ENCODE measurements at regions not wholly inside any gene's neighbourhood (a gene's known extent, or its start where the extent isn't known, plus 50 kb on each side); places are given as distances from the start of the nearest gene placed in this dataset.
"Not testable (repeated sequence)": the region's sequence is repeated elsewhere in the genome, so short reads cannot be mapped to it uniquely, and the experiment has no call there.

DNA sequence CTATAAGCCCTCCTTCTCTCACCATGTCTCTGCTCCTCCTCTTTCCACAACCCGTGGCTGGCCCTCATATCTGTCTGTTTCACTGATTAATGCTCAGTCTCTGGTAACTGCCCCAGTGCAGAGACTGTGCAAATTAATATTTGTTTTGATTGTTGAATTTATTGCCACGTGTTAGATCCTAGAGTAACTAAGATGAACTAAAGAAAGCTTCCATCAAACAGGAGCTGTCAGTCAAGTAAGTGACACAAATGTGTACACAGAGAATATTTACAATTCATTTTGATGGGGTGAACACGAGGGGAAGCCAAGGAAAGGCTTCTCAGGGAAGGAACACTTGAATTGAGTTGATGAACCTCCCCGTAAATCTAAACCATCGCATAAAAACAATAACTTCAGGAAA is 182.5 kb downstream of the BAMBI start:
- no peak for DNase-seq (ENCODE audit: low read depth)

DNA sequence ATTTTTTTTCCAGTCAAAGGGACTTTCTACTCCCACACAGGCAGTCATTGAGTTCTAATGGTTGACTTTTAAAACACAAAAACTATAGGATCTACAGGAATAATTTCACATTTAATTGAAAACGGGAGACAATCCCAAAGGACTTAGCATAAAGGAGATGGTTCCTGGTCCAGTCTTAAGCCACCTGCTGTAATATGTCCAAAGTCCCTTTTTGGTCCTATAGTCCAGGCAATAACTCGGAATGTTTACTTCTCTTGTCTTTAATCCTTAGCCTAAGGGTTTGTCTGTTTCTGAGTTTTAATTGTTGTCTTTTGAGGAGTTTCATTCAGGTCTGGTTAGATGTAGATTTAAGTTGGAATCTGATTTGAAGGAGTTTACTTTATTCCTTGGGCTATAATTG is 184.9 kb downstream of the BAMBI start:
- no peak for DNase-seq (ENCODE audit: low read depth)

DNA sequence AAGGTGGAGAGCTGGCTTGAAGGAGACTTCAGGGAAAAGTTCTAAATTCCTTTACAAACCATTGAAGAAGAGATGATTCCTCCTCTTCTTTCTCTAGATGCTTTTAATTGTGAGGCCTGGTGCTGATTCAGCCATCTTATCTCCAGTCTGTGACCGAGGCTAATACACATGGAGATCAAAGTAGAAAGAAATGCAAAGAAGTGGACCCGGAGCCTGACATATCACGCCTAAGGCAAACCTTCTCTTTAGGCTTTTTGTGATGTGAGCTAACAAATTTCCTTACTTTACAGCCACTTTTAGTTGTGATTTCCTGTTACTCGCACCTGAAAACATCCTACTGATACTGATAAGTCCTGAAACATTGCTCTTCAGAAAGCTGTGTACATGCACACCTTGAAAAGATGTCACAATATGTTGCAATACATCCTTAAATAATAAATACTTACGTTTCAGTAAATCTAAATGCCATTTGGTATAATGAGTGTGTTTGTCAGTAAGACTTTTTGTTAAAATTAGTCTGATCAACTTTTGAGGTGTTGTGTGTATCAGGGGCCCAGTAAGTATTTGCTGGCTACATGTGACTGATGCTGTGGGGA is 192.4 kb downstream of the BAMBI start:
- no peak for DNase-seq (ENCODE audit: low read depth)

DNA sequence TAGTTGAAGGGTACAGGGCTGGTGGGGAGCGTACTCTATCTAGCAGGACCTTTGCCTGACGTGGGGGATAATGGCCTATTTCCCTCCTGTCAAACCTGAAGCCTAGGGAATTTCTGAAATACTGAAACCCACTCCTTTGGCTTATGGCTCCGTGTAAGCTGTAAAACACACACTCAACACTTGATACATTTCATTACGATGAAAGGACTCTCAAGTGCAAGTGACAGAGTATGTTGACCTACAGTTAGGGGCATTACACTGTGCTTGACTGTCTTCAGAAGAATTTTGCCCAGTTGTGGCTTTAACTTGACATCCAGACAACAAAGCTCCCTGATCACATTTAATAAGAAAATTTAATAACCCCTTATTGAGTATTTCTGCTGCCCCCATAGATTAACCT is 194.3 kb downstream of the BAMBI start:
- no peak for DNase-seq (ENCODE audit: low read depth)

DNA sequence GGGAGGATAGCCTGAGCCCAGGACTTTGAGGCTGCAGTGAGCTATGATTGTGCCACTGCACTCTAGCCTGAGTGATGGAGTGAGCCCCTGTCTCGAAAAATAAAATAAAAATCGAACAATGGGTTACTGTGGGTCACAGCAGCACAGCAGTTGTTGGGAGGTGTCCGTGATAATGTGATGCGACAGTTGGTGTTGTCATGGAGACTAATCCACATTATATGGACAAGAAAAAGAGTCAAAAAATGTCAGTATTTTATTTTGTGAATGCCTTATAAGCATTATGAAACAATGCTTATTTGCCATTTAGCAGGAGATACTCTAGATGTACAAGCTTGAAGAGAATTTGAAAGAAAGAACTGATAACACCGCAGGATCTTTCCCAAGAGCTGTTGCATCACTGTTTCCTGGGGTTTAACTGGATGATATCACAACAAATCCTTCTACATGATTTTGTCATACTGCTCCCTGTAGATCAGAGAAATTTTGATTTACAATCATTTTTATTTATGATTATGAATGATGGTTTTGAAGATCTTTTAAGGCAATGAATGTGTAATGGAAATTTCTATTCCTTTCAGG is 195.4 kb downstream of the BAMBI start:
- DNase-seq (ENCODE audit: low read depth) = no peak

DNA sequence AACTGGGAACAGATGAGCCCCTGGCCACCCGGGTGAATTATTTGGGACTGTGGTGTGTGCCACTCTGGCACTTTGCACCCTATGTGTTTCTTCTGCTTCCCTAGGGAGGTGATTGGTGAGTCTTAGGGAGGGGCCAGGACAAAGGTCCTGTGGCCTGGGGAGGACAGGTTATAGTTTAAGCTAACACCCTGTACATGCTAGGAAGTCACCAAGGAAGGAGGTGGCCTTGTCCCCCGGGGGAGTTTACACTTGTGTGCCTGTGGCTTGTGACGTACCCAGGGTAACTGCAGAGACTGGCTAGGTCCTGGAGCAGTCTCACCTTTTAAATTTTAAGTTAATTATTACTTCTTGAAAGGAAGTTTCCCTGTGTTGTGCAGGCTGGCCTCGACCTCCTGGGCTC is 196.2 kb downstream of the BAMBI start:
- DNase-seq (ENCODE audit: low read depth) = no peak

DNA sequence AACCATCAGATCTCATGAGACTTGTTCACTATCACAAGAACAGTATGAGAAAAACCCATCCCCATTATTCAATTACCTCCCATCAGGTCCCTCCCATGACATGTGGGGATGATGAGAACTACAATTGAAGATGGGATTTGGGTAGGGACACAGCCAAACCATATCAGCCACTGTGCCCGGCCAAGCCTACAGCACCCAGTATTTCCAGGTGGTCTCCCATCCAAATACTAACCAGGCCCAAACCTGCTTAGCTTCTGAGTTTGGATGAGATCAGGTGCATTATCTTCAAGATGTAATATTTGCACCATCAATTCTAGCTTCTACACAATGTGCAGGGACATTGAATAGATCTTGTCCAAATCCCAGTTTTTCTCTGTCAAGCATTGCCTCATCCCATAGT is 196.9 kb downstream of the BAMBI start:
- no peak for DNase-seq (ENCODE audit: low read depth)

DNA sequence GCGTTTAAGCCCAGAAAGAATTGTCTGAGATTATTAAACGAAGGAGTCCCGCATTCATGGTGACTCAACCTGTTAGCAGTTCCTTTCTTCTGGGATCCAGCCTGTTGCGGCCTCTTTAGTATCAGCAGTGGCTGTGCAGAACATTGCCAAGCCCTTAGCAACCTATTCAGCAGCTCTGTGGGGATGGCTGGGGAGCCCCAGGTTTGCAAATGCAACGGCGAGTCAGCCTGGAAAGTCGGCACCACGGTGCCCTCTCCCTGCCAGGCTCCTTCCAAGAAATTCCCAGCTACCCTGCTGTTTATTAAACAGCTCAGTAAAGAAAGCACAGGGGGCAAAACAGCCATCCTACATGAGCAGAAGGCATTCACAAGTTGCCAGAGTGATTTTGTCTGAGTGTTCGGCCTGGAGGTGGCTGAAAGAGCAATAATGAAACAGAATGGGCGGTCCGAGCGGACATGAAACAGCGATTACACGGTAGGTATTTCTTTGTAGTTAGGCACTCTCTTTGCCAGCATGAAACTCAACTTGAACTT is 198.3 kb downstream of the BAMBI start:
- no peak for DNase-seq (ENCODE audit: low read depth)

DNA sequence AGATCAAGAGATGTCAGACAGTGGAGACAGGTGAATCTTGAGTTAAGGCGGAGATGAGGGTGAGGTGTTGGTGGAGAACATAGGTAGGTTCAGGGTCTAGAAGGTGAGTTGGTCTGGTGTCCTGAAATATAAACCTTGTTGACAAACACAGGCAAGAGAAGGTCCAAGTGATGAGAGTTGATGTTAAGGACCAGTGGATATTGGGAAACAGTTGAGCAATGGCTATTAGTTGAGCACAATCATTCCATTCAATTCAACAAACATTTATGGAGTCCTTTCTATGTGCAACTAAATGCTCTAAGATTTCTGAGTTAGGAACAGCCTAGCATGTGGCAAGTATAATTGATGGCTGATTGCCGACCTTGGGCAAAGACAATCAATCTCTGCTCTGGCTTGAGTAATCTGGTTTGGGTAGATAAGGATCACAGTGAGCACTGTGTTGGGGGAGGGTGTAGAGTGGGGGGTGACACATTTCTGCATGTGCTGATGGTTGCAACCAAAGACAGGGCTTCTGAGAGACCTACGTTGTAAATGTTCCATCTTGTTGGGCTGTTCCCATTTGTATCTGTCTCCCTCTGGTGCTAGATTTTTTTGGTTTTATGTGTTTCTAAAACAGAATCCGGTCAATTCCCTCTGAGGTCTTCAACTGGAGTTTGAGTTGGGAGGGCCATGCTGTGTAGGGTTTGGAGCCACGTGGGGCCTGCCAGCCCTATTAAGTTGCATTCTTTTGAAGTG is 201.1 kb downstream of the BAMBI start:
- DNase-seq (ENCODE audit: low read depth) = no peak

DNA sequence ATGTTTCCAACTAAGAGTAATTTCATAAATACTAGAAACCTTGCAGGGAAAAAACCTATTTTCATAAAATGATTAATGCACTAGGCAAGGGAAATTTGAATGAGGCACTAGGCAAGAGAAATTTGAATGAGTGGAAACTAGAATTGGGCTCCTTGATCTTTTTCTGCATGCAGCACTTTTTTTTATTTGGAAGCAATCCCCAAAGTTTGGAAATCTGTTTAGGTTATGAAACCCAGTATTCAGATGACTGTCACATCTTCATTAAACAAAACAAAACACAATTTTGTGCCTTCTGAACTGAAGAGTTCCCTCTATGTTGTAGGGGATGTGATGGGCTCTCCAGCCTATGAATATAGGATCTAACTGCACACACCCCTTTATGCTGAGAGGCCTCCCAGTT is 201.9 kb downstream of the BAMBI start:
- no peak for DNase-seq (ENCODE audit: low read depth)

DNA sequence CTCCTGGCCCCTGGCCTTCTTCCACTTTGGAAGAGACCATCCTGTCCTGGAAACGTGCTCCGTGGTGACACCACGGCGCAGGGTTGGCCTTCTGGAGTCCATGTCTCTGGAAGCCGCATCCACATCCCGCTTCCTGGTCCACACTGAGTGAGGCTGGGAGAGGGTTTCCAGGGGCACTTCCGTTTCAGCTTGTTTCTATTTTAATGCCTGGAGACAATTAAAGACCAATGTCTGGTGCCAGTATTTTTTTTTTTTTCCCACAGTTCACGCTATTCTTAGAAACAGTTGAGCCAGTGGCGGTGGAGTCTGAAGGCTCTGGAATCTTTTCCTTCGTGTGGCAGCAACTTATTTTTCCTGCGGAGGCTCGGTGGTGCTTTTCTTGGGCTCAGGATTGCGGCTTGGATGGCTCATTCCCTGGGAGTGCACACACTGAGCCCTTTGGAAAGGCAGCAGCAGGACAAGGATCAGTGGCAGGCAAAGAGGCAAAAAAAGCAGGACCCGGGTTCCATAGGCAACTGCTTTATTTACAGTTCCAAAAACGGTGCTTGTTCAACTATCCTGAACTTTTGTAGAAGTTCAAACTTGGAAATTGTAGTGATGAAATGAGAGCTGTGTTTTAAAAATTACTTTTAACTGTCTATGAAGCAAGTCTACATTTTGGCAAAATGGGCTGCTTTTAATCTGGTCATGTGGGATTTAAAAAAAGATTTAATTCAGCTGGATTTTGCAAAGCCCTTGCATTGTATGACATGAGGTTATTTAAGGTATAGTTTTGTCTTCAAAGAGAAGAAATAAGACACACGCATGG is 202.8 kb downstream of the BAMBI start:
- no peak for DNase-seq (ENCODE audit: low read depth)

DNA sequence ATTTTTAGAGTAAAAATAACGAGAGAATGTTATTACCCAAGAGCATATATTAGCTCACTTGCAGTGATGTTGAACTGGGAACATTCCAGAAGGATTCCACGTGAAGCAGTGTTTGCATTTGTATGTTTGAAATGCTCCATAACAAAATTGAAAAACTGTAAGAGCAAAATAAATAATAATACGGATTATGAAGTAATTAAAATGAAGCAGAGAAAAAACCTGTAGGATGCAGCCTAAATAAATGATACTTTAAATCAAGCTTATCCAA is 203.3 kb downstream of the BAMBI start:
- no peak for DNase-seq (ENCODE audit: low read depth)

DNA sequence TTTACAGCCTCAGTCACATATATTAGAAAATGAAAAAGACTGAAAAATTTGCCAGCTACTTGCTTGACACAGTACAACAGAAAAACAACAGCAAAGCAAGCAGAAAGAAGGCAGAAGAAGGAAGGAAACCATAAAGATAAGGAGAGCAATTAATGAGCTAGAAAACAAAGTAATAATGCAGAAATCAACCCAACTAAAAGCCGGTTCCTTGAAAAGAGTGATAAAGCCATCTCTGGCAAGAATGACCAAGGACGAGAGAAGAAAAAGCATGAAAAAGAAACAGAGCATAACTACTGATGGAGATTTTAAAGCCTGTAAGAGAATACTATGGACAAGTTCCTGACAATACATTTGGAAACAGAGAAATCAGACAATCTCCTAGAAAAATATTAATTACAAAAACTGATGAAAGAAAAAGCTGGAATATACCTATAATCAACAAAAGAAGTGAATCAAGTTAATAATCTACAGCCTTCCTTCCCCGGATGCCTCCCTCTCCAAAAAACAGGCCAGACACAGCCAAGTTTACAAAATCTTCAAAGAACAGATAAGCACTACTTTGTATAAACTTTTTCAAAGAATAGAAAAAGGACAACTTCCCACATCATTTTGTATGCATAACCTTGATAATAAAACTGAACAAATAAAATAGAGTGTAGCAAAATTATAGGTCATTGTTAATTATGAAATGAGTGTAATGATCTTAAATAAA is 204.0 kb downstream of the BAMBI start:
- DNase-seq (ENCODE audit: low read depth) = no peak

DNA sequence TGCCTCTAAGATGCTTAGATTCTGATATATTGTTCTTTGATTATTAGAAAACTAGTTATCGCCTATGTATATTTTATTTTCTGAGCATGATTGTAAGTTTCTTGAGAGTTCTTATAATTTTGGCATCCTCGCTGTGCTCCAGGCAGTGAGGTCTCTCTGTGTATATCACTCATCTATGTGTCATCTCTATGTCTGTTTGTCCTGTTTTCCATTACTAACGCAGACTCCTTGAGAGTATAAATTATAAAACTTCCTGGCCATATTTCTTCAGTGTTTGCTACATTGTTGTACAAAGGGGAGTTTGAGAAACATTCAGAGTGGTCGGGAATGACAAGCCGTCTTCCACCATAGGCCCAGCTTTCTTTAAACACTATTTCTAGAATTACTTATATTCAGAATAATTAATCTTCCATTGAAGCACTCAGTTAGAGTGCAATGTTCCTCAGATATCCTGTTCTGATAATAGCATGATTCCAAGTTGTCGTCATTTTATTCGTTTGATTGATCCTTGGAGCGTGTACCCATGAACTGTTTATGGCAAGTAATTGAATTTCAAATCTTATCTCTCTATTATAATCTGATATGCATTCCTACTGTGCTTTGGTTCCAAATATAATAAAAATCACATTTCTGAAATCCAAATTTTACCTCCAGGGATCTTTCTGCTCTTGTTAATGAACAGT is 206.6 kb downstream of the BAMBI start:
- no peak for DNase-seq (ENCODE audit: low read depth)

DNA sequence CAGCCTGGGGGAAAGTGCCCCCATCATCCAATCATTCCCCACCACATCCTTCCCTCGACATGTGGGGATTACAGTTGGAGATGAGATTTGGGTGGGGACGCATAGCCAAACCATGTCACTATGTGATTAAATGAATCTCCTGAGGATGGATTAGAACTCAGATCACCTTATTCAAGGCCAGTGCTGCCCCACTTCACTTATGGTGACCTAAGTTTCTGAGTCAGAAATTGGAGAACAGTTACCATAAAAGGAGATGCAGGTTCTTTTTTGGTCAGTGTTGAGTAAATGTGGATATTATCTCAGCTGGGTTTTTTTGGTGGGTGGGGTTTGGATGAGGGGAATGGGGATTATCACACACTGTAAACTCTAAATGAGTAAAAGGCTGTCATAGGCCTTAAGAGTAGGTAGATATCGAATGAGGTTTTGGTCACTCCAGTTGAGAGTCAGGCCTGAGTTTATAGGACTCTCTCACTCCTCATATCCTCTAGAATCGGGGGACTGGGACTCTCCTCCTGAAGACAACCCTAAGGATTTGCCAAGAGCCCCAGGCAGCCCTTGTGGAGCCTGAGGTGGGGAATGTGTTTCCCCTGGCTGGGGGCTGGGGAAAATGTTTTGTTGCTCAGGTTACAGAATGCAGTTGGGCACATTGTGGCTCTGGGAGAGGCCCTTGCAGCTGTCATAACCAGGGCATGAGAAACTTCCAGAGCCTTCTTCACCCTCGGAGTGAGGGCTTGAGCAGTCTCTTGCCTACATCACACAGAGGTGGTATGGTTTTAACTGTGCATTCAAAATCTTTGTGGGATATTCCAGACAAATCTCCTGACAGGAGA is 213.0 kb downstream of the BAMBI start:
- DNase-seq (ENCODE audit: low read depth) = no peak

DNA sequence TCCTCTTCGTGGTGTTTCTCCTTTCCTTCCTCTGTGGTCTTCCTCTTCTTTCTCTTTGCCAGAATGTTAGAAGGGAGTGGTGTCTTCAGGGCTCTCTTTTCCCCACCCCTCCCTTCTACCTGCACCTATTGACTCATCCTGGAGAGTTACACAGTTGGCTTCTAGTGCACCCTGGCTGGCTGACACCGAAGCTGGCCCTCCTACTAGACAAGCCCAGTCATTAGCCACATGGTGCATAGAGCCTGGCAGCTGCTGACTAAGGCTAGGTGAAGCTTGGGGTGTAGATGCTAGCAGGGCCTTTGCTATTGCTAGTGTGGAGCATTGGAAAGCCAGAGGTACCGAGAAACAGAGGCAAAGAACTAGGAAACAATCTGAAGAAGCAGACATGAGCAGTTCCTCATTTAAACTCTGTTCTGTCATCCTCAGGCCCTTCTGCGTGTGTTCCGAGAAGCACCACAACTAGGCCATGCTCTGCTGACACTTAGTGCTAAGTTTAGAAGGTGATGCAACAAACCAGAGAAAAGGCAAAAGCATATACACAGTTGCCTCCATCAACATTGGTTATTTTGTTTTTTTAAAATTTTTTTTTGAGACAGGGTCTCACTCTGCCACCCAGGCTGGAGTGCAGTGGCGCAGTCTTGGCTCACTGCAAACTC is 213.9 kb downstream of the BAMBI start:
- no peak for DNase-seq (ENCODE audit: low read depth)

DNA sequence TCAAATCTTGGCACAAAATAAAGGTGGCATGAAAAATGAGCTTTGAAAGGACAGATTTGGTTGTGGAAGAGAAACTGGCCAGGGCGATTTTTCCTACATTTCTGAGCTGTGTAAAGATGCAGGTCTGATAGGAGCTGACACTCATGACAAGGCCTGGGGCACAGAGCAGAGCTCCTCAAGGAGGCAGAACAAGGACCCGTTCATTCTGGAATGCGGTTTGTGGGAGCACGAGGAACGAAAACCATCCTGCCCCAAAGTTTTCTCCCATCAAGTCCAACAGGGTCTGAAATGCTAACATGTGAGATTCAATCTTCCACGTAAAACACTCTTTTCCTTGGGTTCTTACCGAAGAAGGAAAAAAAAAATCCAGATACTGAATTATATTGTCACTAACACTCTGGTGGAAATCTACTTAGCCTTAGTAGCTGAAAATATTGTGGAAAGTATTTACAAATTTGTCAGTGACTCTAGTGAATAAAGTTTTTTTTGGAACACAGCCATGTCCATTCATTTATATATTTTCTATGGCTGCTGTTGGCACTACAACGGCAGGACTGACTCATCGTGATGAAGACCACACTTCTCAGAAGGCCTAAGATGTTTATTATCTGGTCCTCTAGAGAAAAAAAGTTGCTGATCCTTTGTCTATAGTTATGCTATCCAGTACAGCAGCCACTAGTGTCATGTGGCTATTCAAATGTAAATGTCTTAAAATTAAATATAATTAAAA is 215.7 kb downstream of the BAMBI start:
- no peak for DNase-seq (ENCODE audit: low read depth)

DNA sequence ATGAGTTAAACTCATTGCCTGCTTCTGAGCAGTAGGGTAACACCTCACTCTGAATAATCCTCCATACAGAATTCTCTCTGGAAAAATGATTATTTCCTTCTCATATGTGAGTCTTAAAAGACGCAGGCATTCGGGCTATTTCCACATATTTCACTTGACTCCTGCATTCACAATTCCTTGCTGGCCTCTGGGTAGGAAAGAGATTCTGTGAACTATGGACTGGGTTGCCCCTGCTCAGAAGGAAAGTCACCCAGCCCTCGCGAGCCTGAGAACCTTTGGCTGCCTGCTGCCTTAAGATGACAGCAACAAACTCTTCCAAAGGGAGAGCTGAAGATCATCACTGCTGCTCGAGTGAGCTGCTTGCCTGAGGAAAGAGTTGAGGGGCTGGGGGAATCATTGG is 216.8 kb downstream of the BAMBI start:
- DNase-seq (ENCODE audit: low read depth) = no peak

DNA sequence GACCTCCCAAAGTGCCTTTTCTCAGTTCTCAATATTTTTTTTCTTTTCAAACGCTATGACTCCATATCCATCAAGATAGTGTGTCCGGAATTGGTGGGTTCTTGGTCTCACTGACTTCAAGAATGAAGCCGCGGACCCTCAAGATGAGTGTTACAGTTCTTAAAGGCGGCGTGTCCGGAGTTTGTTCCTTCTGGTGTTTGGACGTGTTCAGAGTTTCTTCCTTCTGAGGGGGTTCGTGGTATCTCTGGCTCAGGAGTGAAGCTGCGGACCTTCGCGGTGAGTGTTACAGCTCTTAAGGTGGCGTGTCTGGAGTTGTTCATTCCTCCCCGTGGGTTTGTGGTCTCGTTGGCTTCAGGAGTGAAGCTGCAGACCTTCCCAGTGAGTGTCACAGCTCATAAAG is 218.3 kb downstream of the BAMBI start:
- DNase-seq (ENCODE audit: low read depth) = not testable (repeated sequence)

Measured in activated T-helper 9 cell treated with anti-CD3 and anti-CD28 coated beads, Interleukin-2, amount 50 U/mL, for 16 hours (primary cell).